Neural cell (in vitro differentiated cells): ENCODE measurements at regions not wholly inside any gene's neighbourhood (a gene's known extent, or its start where the extent isn't known, plus 50 kb on each side); places are given as distances from the start of the nearest gene placed in this dataset.

Experiments used
- EP300 ChIP-seq: fragments of 450-650 bp; conservative IDR thresholded peaks from 2 replicates; pipeline ENCODE4 v1.6.1; 2014; ENCODE audit warnings: antibody characterized with exemption, mild to moderate bottlenecking, moderate library complexity; ENCODE audit not compliant: poor library complexity, severe bottlenecking
- EZH2 ChIP-seq: fragments of 200-600, 300-800 bp; shearing (Covaris generic), sonication (generic); IDR thresholded peaks from 2 replicates; pipeline ENCODE4 v1.6.1; 2014; ENCODE audit warnings: antibody characterized with exemption, low read length, borderline replicate concordance, mild to moderate bottlenecking; ENCODE audit not compliant: insufficient read depth, poor library complexity, severe bottlenecking
- MXI1 ChIP-seq: fragments of 450-650 bp; conservative IDR thresholded peaks from 2 replicates; pipeline ENCODE4 v1.6.1; 2014; ENCODE audit warnings: antibody characterized with exemption, mild to moderate bottlenecking; ENCODE audit not compliant: poor library complexity, severe bottlenecking
- POLR2AphosphoS5 ChIP-seq: IDR thresholded peaks from 2 replicates; pipeline ENCODE4 v1.6.1; 2012
- RAD21 ChIP-seq: fragments of 450-650 bp; conservative IDR thresholded peaks from 2 replicates; pipeline ENCODE4 v1.6.1; 2014; ENCODE audit warnings: antibody characterized with exemption, mild to moderate bottlenecking, moderate library complexity
- SMC3 ChIP-seq: fragments of 450-650 bp; conservative IDR thresholded peaks from 2 replicates; pipeline ENCODE4 v1.6.1; 2014; ENCODE audit warnings: antibody characterized with exemption, mild to moderate bottlenecking, moderate library complexity; ENCODE audit not compliant: poor library complexity
- TAF1 ChIP-seq: IDR thresholded peaks from 2 replicates; pipeline ENCODE4 v1.6.1; 2012; ENCODE audit warnings: low read depth
- TF ChIP-seq, protein P1 (sequence below): fragments of 450-650 bp; IDR thresholded peaks from 2 replicates; pipeline ENCODE4 v1.5.1; 2014; ENCODE audit warnings: antibody characterized with exemption, mild to moderate bottlenecking, moderate library complexity; ENCODE audit not compliant: poor library complexity, severe bottlenecking

DNA sequence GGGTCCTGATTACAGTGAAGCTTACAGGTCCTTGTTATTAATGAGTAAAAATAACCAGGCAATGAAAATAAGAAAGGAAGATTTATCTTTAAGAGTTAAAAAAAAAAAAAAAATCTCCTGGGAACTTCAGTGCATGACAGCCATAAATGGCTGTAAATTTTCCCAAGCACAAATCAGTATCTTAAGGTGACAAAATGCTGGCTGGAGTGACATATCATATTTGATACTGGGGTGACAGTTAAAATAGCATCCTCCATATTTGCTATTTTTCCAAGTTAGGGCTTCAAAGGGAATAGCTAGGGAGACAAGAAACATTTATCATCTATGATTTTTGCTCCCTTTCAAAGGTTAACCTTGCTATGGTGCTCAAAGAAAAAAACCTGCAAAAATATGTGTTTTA lies 226.6 kb downstream of the PRDM2 start:
- TF ChIP-seq, protein P1, sequence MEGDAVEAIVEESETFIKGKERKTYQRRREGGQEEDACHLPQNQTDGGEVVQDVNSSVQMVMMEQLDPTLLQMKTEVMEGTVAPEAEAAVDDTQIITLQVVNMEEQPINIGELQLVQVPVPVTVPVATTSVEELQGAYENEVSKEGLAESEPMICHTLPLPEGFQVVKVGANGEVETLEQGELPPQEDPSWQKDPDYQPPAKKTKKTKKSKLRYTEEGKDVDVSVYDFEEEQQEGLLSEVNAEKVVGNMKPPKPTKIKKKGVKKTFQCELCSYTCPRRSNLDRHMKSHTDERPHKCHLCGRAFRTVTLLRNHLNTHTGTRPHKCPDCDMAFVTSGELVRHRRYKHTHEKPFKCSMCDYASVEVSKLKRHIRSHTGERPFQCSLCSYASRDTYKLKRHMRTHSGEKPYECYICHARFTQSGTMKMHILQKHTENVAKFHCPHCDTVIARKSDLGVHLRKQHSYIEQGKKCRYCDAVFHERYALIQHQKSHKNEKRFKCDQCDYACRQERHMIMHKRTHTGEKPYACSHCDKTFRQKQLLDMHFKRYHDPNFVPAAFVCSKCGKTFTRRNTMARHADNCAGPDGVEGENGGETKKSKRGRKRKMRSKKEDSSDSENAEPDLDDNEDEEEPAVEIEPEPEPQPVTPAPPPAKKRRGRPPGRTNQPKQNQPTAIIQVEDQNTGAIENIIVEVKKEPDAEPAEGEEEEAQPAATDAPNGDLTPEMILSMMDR: no peak
- no peak for TF ChIP-seq MXI1
- no peak for TF ChIP-seq EZH2
- peak; percentile 66 for TF ChIP-seq POLR2AphosphoS5
- no peak for TF ChIP-seq RAD21
- TF ChIP-seq TAF1: no peak
- TF ChIP-seq SMC3: no peak
- TF ChIP-seq EP300: peak; percentile 91
